ENCODE measurements at regions not wholly inside any gene's neighbourhood (a gene's known extent, or its start where the extent isn't known, plus 50 kb on each side); places are given as distances from the start of the nearest gene placed in this dataset.

DNA sequence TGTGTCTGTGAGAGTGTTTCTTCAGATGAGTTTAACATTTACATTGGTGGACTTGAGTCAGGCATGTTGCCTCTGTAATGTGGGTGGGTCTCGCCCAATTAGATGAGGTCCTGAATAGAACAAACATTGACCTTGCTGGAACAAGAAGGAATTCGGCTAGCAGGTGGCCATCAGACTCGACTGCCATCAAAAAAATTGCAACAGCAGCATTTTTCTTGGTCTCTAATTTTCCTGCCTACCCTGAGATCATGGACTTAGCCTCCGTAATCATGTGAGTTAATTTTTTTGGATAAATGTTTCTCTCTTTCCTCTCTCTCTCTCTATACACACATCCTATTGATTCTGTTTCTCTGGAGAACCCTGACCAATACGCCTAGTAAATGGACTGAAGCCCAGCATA is 83.8 kb upstream of the ST6GAL2 start:
- TF ChIP-seq, protein P1, sequence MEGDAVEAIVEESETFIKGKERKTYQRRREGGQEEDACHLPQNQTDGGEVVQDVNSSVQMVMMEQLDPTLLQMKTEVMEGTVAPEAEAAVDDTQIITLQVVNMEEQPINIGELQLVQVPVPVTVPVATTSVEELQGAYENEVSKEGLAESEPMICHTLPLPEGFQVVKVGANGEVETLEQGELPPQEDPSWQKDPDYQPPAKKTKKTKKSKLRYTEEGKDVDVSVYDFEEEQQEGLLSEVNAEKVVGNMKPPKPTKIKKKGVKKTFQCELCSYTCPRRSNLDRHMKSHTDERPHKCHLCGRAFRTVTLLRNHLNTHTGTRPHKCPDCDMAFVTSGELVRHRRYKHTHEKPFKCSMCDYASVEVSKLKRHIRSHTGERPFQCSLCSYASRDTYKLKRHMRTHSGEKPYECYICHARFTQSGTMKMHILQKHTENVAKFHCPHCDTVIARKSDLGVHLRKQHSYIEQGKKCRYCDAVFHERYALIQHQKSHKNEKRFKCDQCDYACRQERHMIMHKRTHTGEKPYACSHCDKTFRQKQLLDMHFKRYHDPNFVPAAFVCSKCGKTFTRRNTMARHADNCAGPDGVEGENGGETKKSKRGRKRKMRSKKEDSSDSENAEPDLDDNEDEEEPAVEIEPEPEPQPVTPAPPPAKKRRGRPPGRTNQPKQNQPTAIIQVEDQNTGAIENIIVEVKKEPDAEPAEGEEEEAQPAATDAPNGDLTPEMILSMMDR (IDR thresholded peaks at IDR 0.05): no peak
- TF ChIP-seq POLR2AphosphoS5 (IDR thresholded peaks at IDR 0.05): no peak
